Prostate gland (tissue), 2 donors: ENCODE measurements at regions not wholly inside any gene's neighbourhood (a gene's known extent, or its start where the extent isn't known, plus 50 kb on each side); places are given as distances from the start of the nearest gene placed in this dataset.

ENCODE experiments used
- POLR2AphosphoS5 ChIP-seq: sonication (generic); formaldehyde crosslinking; IDR thresholded peaks from one replicate; pipeline ENCODE4 v1.6.1; 2017; ENCODE audit warnings: antibody characterized with exemption
- TF ChIP-seq, protein P1 (sequence below), 4 experiments: fragments of 200-600 bp in 2 of 4; fragments of 450-650 bp in 2 of 4; sonication (generic) in 2 of 4; IDR thresholded peaks; 1 replicate in 3 of 4; 2 replicates in 1 of 4; pipeline ENCODE4 v1.5.1; 2016 to 2019; ENCODE audit warnings: antibody characterized with exemption in 4 of 4, mild to moderate bottlenecking in 2 of 4, moderate library complexity in 2 of 4

DNA sequence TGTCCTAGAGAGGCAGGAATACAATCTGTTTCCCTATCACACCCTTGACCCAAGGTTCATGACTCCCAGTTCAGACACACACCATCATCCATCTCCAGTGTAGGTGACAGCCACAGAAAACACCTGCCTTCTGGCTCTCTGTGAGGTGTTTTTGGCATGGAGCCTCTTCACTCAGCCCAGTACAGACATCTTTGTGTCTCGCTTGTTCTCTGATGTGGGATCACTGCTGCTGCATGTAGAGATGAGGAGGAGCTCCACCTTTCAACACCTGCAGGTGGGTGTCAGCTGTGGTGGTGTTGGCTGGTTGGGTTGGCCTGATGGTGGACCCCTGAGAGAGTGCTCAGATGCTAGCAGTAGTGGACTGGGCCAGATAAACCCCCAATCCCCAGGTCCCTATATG is 916.7 kb upstream of the B3GALT2 start:
- no peak for TF ChIP-seq POLR2AphosphoS5
- TF ChIP-seq, protein P1, sequence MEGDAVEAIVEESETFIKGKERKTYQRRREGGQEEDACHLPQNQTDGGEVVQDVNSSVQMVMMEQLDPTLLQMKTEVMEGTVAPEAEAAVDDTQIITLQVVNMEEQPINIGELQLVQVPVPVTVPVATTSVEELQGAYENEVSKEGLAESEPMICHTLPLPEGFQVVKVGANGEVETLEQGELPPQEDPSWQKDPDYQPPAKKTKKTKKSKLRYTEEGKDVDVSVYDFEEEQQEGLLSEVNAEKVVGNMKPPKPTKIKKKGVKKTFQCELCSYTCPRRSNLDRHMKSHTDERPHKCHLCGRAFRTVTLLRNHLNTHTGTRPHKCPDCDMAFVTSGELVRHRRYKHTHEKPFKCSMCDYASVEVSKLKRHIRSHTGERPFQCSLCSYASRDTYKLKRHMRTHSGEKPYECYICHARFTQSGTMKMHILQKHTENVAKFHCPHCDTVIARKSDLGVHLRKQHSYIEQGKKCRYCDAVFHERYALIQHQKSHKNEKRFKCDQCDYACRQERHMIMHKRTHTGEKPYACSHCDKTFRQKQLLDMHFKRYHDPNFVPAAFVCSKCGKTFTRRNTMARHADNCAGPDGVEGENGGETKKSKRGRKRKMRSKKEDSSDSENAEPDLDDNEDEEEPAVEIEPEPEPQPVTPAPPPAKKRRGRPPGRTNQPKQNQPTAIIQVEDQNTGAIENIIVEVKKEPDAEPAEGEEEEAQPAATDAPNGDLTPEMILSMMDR (IDR thresholded peaks at IDR 0.05): no peak
